Heart left ventricle (tissue), 13 donors: ENCODE measurements at regions not wholly inside any gene's neighbourhood (a gene's known extent, or its start where the extent isn't known, plus 50 kb on each side); places are given as distances from the start of the nearest gene placed in this dataset.

Experiments
- POLR2A ChIP-seq, 2 donors: fragments of 450-650 bp; IDR thresholded peaks; one replicate each; pipeline ENCODE4 v1.6.1; 2017; ENCODE audit warnings: antibody characterized with exemption in 2 of 2, mild to moderate bottlenecking in 2 of 2, moderate library complexity in 2 of 2
- TF ChIP-seq, protein P1 (sequence below), 12 donors: fragments of 200-600 bp; sonication (generic) in 4 of 12; IDR thresholded peaks; one replicate each; pipeline versions ENCODE4 v1.5.0 to v1.8.0; 2018 to 2022; ENCODE audit warnings: antibody characterized with exemption in 12 of 12, mild to moderate bottlenecking in 5 of 12
- donor health status: ischemic (EF 13 %, LVEDD 7.1; RV severe dilation, severe dysfunction).
- donor health status: DM: no; HTN: yes; CAD: no.
- donor health status: DM: no; HTN: no; CAD: no.
- donor health status: ischemic (EF 25% LVEDD 6.9; RV normal size, moderate dysfunction).
- donor health status: ischemic (EF 25% LVEDD 5.7; RV mildly dilated, moderate dysfunction).
- donor health status: ischemic (EF 35%, LVEDD 5.7; RV mildly dilated, moderate dysfunction).
- donor health status: nonischemic (EF 11% LVEDD 7.7; RV severe dilation, severe dysfunction).
- donor health status: DM: yes; HTN: yes; CAD: no.
- donor health status: PGD.
- donor health status: ischemic (EF 29% LVEDD 5.4; RV normal size, mild dysfunction).
- donor health status: nonischemic (EF 23%, LVEDD 6.1; RV moderate dilation, normal function).

DNA sequence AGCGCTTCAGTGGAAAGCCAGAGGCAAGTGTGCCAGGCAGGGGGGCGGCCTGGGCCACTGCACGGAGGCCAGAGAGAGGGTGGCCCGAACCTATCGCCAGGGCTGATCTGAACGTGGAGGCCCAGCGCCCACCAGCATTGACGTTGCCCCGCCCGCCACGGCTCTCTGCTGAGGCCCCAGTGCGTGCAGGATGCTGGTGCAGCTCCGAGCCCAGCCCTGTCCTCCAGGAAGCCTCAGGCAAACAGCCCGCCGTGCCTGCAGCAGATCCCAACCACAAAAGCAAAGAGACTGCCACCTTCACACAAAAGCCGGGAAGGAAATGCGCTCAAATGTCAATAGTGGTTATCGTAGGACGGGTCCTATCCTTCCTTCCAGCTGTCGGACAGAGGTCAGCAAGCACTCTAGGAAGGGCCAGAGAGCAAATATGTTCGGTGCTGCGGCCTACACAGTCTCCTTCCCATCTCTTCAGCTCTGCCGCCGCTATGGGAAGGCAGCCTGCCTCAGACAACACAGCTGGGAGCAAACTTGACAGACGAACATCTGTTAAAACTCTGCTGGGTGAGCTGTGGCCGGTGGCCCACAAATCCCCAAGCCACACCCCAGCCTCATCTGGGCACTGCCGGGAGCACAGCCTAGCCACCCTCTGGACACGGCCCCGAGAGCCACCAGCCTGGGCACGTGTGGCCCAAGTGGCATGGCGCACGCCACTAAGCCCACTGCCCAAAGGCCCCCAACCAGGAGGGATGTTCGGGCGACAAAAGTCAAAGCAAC lies 146.2 kb downstream of the CRYBB2 start:
- TF ChIP-seq, protein P1, sequence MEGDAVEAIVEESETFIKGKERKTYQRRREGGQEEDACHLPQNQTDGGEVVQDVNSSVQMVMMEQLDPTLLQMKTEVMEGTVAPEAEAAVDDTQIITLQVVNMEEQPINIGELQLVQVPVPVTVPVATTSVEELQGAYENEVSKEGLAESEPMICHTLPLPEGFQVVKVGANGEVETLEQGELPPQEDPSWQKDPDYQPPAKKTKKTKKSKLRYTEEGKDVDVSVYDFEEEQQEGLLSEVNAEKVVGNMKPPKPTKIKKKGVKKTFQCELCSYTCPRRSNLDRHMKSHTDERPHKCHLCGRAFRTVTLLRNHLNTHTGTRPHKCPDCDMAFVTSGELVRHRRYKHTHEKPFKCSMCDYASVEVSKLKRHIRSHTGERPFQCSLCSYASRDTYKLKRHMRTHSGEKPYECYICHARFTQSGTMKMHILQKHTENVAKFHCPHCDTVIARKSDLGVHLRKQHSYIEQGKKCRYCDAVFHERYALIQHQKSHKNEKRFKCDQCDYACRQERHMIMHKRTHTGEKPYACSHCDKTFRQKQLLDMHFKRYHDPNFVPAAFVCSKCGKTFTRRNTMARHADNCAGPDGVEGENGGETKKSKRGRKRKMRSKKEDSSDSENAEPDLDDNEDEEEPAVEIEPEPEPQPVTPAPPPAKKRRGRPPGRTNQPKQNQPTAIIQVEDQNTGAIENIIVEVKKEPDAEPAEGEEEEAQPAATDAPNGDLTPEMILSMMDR (IDR thresholded peaks at IDR 0.05): no peak
- TF ChIP-seq POLR2A (IDR thresholded peaks at IDR 0.05): no peak
